Stomach smooth muscle (tissue), 2 donors: ENCODE measurements at regions not wholly inside any gene's neighbourhood (a gene's known extent, or its start where the extent isn't known, plus 50 kb on each side); places are given as distances from the start of the nearest gene placed in this dataset.

Experiments used
- H3K27ac ChIP-seq: one replicate; pipeline ENCODE4 v1.7.0; 2013; ENCODE audit warnings: mild to moderate bottlenecking, low read length, inconsistent platforms
- H3K27me3 ChIP-seq, 2 donors: one replicate each; pipeline ENCODE4 v1.7.0; 2013; ENCODE audit warnings: low read length in 2 of 2; ENCODE audit not compliant: insufficient read depth in 2 of 2, control insufficient read depth in 1 of 2
- H3K36me3 ChIP-seq, 2 donors: one replicate each; pipeline ENCODE4 v1.7.0; 2013; ENCODE audit warnings: low read length in 2 of 2; ENCODE audit not compliant: control insufficient read depth in 2 of 2, insufficient read depth in 2 of 2
- H3K4me1 ChIP-seq: one replicate; pipeline ENCODE4 v1.7.0; 2013; ENCODE audit warnings: low read length; ENCODE audit not compliant: control insufficient read depth, insufficient read depth
- H3K4me3 ChIP-seq, 2 donors: one replicate each; pipeline ENCODE4 v1.7.0; 2013; ENCODE audit warnings: low read length in 2 of 2
- H3K9ac ChIP-seq, 2 donors: one replicate each; pipeline ENCODE4 v1.7.0; 2013; ENCODE audit warnings: low read length in 2 of 2, mild to moderate bottlenecking in 1 of 2
- H3K9me3 ChIP-seq, 2 donors: one replicate each; pipeline ENCODE4 v1.7.0; 2013; ENCODE audit warnings: low read length in 2 of 2; ENCODE audit not compliant: control insufficient read depth in 2 of 2
- donor health status: healthy.
- donor health status: Pancreatic carcinoma.

- Histone ChIP-seq H3K9ac (no peak overlapping the region), H3K9me3 (no peaks in the 10 kb centered on the region), H3K36me3 (no peaks in the 10 kb centered on the region), H3K4me3 (no peak overlapping the region), H3K27me3 (no peaks in the 10 kb centered on the region), H3K27ac (no peak overlapping the region), H3K4me1 (no peaks in the 10 kb centered on the region)
Observed at GRCh38 chr1:221105578-221105977, 226.3 kb downstream of the HLX start.

DNA sequence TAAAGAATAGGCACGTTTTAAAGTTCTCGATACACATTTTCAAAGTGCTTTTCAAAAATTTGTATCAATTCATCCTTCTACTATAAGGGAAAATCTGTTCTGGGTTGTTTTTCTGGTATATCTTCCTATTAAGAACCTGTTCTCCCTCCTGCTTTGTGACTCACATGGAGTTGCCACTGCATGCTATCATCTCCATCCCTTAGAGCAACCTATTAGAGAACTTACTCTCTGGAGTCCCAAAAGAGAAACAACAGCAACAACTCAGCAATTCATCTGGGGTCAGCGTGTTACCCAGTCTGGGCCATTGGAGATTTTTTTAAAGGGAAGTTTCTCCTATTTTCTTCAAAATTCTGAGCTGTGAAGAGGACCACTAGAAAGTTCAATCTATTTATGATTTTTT lies 227.4 kb downstream of the HLX start:
- no peaks in the 10 kb centered on the region for H3K36me3 ChIP-seq
- H3K27ac ChIP-seq, result no peak overlapping the region
- no peaks in the 10 kb centered on the region for H3K4me1 ChIP-seq
- H3K9me3 ChIP-seq, result no peaks in the 10 kb centered on the region
- no peaks in the 10 kb centered on the region for H3K27me3 ChIP-seq
- H3K4me3 ChIP-seq, result no peak overlapping the region
- no peak overlapping the region for H3K9ac ChIP-seq

DNA sequence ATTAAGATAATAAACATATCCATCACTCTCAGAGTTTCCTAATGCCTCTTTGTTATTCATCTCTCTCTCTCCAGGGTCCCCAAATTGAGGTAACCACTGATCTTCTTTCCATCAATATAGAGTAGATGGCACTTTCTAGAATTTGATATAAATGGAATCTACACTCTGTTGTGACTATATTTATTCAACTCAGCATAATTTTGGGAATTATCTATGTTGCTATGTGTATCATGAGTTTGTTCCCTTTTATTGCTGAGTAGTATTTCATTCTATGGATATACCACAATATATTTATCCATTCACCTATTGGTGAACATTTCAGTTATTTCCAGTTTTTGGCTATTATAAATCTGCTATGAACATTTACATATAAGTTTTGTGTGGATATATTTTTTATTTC lies 230.7 kb downstream of the HLX start:
- Histone ChIP-seq H3K9ac (no peak overlapping the region), H3K36me3 (no peaks in the 10 kb centered on the region), H3K4me1 (no peaks in the 10 kb centered on the region), H3K4me3 (no peak overlapping the region), H3K9me3 (no peaks in the 10 kb centered on the region), H3K27ac (no peak overlapping the region), H3K27me3 (no peaks in the 10 kb centered on the region)

DNA sequence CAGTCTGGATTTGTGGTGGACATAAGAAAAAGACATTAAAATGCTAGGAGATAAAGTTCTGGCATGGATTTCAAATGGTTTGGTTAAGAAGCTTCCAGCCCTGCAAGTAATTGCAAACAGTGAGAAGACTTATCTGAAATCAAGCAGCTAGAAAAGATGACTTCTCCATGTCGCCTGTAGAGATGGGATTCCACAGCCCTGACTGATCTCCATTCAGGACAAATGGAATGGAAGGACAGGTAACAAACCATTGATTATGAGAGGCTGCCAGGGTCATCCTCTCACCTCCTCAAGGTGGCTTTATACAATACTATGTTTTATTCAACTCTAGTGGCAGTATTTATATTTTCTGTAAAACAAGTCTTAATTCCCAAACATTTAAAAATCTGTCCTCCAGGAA lies 237.9 kb downstream of the HLX start:
- Histone ChIP-seq H3K4me3 (no peak overlapping the region), H3K4me1 (no peaks in the 10 kb centered on the region), H3K9me3 (peaks cover 0 to 2% of the 10 kb centered on the region in 2 donors), H3K27ac (no peak overlapping the region), H3K27me3 (no peaks in the 10 kb centered on the region), H3K9ac (no peak overlapping the region), H3K36me3 (no peaks in the 10 kb centered on the region)

DNA sequence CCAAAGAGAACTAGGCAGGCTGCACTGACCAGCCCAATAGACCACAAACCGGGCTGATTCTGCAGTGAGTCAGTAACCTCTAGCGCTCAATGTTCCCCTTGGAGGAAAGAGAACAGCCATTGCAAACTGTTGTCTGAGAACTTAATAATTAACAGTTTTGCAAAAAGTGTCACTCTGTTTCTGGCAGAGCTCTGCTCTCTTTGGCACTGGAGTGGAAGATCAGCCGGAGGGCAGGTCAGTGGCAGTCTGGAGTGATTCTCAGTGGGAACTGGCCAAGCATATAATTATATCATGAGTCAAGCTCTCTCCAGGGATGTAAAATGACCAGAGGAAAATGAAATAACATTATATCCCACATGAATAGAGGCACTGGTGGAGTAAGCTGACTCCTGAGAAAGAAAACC lies 238.3 kb downstream of the HLX start:
- Histone ChIP-seq H3K9me3 (peaks cover 0 to 2% of the 10 kb centered on the region in 2 donors), H3K36me3 (no peaks in the 10 kb centered on the region), H3K27ac (no peak overlapping the region), H3K27me3 (no peaks in the 10 kb centered on the region), H3K9ac (no peak overlapping the region), H3K4me3 (no peak overlapping the region), H3K4me1 (no peaks in the 10 kb centered on the region)

- Histone ChIP-seq H3K4me1 (no peaks in the 10 kb centered on the region), H3K9ac (no peak overlapping the region), H3K27ac (no peak overlapping the region)
Observed at GRCh38 chr1:221118176-221118937, 239.1 kb downstream of the HLX start.

DNA sequence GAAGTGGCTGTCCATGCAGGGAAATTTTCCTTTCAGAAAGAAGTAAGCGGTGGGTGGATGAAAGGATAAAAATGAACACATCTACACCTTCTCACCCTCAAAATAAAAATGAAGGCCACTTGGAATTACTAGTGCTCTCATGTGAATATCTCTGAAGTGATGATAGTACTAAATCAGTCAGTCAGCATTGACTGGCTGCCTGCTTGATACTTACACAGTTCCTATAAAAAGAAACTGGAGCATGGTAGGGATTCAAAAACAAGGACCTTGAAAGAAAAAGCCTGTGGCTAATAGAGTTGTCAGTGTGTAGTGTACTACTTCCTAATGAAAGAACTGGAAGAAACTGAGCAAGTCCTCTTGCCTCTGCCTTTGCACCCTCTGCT lies 239.7 kb downstream of the HLX start:
- H3K9me3 ChIP-seq, result peaks cover 0 to 2% of the 10 kb centered on the region in 2 donors
- H3K4me3 ChIP-seq, result no peak overlapping the region
- H3K27me3 ChIP-seq, result no peaks in the 10 kb centered on the region
- H3K9ac ChIP-seq, result no peak overlapping the region
- H3K27ac ChIP-seq, result no peak overlapping the region
- no peaks in the 10 kb centered on the region for H3K36me3 ChIP-seq
- H3K4me1 ChIP-seq, result no peaks in the 10 kb centered on the region

More at GRCh38 chr1:221118176-221118937, 239.1 kb downstream of the HLX start:
- Histone ChIP-seq H3K9me3 (peaks cover 0 to 2% of the 10 kb centered on the region in 2 donors), H3K4me3 (no peak overlapping the region), H3K36me3 (no peaks in the 10 kb centered on the region), H3K27me3 (no peaks in the 10 kb centered on the region)

DNA sequence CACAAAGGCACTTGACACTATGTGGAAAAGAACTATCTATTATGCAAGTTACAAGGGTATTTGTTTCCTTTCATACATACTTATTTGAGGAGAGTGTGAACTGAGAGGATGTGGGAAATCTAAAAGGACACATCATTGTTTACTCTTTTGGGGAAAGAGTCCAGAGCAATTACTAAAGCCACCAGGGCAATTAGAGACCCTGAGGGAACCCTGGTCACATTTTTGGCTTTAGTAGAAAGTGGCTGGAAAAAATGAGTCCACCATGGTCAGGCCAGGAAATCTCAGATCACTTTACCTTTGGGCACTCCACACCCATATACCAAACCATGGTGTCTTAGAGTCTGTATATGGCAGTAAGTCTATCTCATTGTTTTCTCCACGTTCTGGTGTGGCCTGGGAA lies 243.3 kb downstream of the HLX start:
- Histone ChIP-seq H3K9ac (no peak overlapping the region), H3K9me3 (peaks cover 0 to 2% of the 10 kb centered on the region in 2 donors), H3K4me1 (no peaks in the 10 kb centered on the region), H3K4me3 (no peak overlapping the region), H3K27ac (no peak overlapping the region), H3K36me3 (no peaks in the 10 kb centered on the region), H3K27me3 (no peaks in the 10 kb centered on the region)

DNA sequence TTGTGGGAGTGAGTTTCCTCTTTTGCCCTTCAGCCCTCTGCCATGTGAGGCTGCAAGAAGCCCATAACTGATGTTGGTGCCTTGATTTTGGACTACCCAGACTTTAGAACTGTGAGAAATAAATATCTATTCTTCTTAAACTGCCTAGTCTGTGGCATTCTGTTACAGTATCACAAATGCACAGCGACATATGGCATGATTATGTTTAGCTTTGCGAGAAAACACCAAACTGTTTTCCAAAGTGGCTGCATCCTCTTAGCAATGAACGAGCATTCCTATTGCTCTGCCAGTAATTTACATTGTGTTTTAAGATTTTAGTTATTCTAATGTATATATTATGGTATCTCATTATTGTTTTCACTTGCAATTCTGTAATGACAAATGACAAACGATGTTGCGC lies 246.7 kb downstream of the HLX start:
- Histone ChIP-seq H3K4me1 (no peaks in the 10 kb centered on the region), H3K9me3 (peaks cover 0 to 2% of the 10 kb centered on the region in 2 donors), H3K36me3 (no peaks in the 10 kb centered on the region)

DNA sequence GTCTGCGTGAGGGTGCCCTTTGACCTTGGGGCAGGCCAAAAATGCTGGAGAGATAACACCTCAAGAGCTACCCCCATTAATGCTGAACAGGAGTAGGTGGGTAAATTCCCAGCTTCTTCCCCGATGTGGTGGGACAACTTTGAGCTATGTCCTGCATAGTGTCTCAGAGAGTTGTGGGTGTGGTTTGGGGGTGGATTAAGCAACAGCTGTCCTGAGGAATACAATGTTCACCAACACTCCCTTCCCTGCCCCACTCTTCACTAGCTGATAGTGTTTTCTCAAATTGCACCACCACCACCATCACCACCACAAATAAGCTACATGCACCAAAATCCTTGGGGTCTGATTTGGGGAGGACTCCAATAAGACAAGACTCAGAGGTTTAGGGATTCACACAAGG lies 258.4 kb downstream of the HLX start:
- no peaks in the 10 kb centered on the region for H3K4me1 ChIP-seq
- H3K4me3 ChIP-seq, result no peak overlapping the region
- no peak overlapping the region for H3K27ac ChIP-seq
- no peak overlapping the region for H3K9ac ChIP-seq
- H3K27me3 ChIP-seq, result no peaks in the 10 kb centered on the region
- H3K9me3 ChIP-seq, result no peaks in the 10 kb centered on the region
- H3K36me3 ChIP-seq, result no peaks in the 10 kb centered on the region

More for the DNA sequence above, 246.7 kb downstream of the HLX start:
- no peak overlapping the region for H3K9ac ChIP-seq
- no peak overlapping the region for H3K4me3 ChIP-seq
- H3K27ac ChIP-seq, result no peak overlapping the region
- H3K27me3 ChIP-seq, result no peaks in the 10 kb centered on the region

DNA sequence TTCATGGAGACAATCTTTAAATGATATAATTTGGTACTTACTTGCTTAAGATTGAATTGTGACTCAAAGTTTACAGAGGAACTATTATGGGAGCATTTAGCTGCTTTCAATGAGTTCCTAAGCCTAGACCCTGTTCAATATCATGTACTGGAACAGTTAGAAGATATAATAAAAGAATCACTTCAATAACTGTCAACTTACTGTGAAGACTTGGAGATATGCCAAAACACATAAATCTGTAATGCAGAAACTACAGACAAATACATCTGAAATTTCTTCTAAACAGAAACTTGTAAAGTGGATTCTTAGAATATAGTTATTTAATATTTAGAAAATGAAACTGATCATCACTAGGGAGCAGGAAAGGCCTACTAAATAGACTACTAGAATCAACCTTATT lies 259.3 kb downstream of the HLX start:
- Histone ChIP-seq H3K4me1 (no peaks in the 10 kb centered on the region), H3K9ac (no peak overlapping the region), H3K27me3 (no peaks in the 10 kb centered on the region), H3K9me3 (no peaks in the 10 kb centered on the region), H3K36me3 (no peaks in the 10 kb centered on the region), H3K4me3 (no peak overlapping the region), H3K27ac (no peak overlapping the region)
